Suprapubic skin (tissue), 4 donors: ENCODE measurements at regions not wholly inside any gene's neighbourhood (a gene's known extent, or its start where the extent isn't known, plus 50 kb on each side); places are given as distances from the start of the nearest gene placed in this dataset.

ENCODE experiments used
- CTCF ChIP-seq, 2 donors: fragments of 200-600 bp in 1 of 2; fragments of 450-650 bp in 1 of 2; sonication (generic) in 1 of 2; IDR thresholded peaks; one replicate each; pipeline ENCODE4 v1.5.1; 2016 to 2019; ENCODE audit warnings: antibody characterized with exemption in 2 of 2, mild to moderate bottlenecking in 1 of 2, moderate library complexity in 1 of 2
- POLR2A ChIP-seq, 2 donors: fragments of 450-650 bp; IDR thresholded peaks; one replicate each; pipeline ENCODE4 v1.6.1; 2017; ENCODE audit warnings: antibody characterized with exemption in 2 of 2, mild to moderate bottlenecking in 2 of 2, moderate library complexity in 2 of 2
- POLR2AphosphoS5 ChIP-seq, 3 donors: sonication (generic); formaldehyde crosslinking; IDR thresholded peaks; one replicate each; pipeline ENCODE4 v1.6.1; 2017; ENCODE audit warnings: antibody characterized with exemption in 3 of 3

- no peak for TF ChIP-seq POLR2AphosphoS5 (IDR thresholded peaks at IDR 0.05)
- TF ChIP-seq CTCF (IDR thresholded peaks at IDR 0.05): no peak
- TF ChIP-seq POLR2A (IDR thresholded peaks at IDR 0.05): no peak
Measured at GRCh38 chr1:234698686-234699085, 88.7 kb upstream of the IRF2BP2 start.
